CD4-positive, alpha-beta T cell treated with Interleukin-15 for 1 hour (primary cell): ENCODE measurements at regions not wholly inside any gene's neighbourhood (a gene's known extent, or its start where the extent isn't known, plus 50 kb on each side); places are given as distances from the start of the nearest gene placed in this dataset.
"Not testable (repeated sequence)": the region's sequence is repeated elsewhere in the genome, so short reads cannot be mapped to it uniquely, and the experiment has no call there.

Source experiments
- DNase-seq: peaks from one replicate; pipeline ENCODE4 v3.0.0-alpha.2; 2020

DNA sequence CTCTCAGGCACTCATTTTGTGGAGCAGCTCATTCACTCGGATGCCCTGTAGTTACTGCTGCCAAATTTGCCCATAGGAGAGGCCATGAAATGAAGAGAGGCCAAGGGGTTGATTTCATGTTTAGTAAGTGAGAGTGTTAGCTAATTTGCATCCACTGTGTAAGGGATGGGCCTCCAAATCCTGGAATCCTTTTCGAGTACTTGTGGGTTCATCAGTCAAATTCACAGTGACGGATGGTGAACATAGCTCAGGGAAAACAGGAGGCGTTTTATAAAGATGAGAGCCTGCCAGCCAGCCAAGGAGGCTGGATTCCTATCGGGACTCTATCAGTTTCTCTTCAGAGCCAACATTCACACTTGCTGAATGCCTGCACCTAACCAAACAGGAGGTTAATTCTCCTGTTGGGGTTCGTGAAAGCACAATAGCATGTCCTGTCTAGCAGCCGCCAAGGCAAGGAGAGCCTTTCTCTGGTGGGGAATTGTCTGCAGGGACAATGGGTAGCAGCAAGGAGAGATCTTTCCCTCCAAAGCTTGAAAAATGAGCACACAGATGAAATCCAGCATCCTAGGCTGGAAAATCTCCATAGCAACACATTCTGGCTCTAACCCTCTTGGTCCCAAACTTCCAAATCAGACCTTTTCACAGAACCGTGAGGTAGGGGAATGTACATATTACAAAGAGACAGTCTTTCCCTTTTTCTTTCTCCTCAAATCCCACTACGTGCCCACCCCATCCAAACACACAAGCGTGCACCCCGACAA, 231.4 kb upstream of the ECI2 start:
- no peak for DNase-seq

DNA sequence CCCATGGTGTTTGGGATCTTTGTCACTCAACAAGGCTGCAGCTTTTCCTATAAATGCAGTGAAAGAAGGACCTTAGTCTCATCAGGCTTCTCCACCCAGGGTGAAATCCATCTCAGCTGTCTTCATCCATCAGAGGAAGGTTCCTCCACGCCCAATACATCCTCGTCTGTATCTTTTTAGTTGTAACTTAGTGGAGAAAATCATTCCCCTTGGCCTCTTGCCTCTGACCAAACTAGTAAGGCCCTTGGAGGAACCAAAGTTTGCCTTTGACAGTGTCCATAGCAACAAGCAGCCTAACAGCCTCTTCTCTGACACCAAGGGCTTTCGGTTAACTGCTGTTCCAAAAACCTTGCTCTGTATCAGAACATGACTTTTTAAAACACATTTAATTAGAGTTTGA, 230.3 kb upstream of the ECI2 start:
- no peak for DNase-seq

DNA sequence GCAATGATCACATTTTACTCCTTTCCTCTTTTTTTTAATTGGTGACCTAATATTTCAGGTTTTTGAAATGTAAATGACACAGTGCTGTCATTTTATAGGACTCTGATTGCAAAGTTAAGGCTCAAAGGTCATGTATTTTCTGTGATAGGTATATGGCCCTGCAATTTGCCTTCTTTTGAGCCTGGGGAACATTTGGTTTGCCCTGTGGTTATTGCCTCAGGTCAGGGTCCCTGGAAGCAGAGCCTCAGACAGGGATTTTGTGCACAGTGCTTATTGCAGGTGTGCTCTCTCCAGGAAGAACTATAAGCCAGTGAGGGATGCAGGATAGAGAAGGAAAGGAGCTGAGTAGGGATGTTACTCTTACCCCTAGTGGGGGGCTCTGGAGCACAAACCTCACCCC, 229.3 kb upstream of the ECI2 start:
- DNase-seq, result no peak

DNA sequence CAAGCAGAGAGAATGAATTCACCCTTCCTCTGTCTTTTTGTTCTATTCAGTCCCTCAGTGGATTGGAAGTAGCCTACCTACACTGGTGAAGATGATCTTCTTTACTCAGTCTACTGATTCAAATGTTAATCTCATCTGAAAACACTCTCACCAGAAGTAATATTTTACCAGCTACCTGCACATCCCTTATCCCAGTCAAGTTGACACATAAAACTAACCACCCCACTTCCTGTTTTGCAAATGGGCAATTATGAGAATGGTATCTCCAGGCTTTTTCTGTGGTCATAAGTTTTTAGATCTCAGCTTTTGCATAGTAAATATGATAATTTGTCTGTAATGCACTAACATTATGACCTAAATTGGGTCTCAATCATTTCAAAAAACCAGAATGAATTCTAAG, 228.8 kb upstream of the ECI2 start:
- DNase-seq, result no peak

GRCh38 chr6:4363656-4364055, 228.3 kb upstream of the ECI2 start:
- no peak for DNase-seq

GRCh38 chr6:4362326-4362725, 227.0 kb upstream of the ECI2 start:
- DNase-seq, result no peak

GRCh38 chr6:4360920-4361319, 225.5 kb upstream of the ECI2 start:
- no peak for DNase-seq

GRCh38 chr6:4359108-4359730, 223.8 kb upstream of the ECI2 start:
- DNase-seq, result no peak

DNA sequence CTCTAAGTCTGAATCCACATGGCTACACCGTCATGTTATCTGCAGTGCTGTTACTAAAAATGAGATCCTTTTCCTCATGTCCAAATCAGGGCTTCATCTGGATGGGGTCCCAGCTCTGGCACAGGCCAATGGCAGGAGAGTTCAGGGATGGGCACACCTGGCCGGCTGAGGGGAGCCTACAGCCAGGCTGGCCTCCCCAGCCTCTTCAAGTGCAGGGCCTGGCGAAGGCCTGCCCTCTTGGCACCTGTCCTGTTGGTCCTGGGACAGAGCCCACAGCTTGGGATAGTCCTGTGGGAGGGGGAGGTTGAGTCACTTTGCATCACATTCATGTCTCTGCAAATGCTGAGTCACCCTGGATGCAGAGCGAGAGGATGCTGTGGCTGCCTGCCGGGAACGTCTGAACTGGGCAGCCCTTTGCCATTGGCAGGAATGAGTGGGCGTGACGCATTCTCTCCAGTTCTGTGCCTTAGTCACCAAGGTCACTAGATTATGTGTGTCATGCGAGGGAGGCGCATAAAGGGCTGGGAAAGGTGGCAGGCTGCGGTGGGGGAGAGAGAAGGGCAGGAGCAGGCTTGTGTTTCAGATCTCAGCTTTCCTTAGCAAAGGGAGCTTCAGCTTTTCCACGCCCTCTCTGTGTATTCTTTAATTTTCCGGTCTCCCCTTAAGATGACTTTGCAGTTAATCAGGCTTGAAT, 223.2 kb upstream of the ECI2 start:
- no peak for DNase-seq

DNA sequence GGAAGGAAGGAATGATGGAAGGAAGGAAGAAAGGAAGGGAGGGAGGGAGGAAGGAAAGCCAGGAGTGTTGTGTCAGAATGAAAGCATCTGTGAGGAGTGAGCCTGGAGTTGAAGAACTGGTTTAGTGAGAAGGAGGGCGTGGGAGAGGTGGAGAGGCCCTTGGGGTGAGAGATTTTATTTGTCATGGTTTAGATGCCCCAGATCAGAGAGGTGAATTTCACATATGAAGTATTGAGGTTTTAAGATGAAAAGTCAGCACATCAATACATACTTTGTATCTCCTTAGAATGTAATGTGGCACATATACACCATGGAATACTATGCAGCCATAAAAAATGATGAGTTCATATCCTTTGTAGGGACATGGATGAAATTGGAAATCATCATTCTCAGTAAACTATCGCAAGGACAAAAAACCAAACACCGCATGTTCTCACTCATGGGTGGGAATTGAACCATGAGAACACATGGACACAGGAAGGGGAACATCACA, 222.3 kb upstream of the ECI2 start:
- not testable (repeated sequence) for DNase-seq

DNA sequence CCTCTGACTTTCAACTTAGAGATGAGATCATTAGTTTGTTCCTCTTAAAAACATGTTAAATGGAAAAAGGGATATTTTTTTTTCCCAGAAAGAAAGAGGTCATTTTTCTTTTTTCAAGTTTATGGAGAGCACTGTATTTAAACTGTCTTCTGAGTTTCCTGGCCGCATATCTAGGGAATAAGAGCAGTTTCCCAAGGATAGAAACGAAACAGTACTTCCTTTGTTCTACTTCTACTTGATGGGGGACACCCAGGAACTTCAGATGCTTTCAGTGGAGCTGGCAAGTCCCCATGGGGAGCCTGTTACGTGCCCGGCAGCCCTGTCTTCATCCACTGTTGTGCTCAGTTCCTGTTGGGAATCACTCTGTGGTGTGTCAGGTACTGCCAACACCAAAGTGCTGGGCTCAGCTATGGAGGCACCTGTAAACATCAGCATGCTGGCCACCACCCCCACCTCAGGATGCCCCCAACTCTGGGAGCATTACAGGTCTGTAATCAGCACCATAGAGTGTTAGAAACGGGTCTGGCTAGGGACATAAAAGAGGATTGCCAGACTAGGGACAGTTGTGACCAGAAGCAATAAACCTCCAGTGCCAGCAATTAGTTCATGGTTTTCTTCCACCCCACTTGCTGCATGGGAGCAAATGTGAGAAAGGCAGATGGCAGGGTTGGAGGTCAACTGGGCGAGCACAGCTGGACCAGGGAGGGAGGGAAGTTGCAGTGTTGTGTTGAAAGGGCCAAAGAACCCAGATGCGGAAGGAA, 221.7 kb upstream of the ECI2 start:
- DNase-seq, result no peak

DNA sequence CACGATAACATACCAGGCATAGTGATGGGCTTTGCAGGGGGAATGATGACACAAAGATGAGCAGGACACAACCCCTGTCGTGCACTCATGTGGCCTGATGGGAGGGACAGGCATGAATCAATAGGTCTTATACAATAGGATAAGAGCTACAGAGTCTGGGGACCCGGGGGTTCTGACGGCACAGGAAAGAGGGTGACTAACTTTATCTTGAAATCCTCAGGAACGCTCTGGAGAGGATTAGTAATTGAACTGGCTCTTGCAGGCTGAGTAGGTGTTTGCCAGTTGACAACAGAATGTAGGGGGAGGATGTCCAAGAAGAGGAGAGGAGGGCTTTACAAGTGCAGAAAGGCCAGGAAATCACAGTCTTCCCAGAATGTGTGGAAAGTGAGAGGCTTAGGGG, 219.9 kb upstream of the ECI2 start:
- no peak for DNase-seq

DNA sequence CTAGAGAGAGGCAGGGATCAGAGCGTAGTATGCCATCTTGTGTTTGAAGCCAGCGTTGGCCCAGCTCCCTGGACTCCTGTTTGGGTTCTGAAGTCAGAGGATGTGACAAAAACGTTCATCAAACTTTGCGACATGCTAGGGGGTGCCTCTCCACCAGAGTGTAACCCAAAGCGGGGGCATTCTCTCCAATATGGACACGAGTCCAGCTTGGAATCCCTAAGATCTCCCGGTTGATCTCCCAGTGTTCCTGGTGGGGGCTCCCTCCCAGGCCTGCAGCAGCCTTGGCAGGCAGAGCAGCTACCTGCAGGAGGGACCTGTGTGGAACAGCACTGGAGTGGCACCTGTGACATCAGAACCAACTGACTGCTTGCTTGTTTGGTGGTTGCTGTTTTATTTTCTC, 218.8 kb upstream of the ECI2 start:
- no peak for DNase-seq

GRCh38 chr6:4352731-4353130, 217.4 kb upstream of the ECI2 start:
- no peak for DNase-seq

GRCh38 chr6:4352322-4352669, 216.9 kb upstream of the ECI2 start:
- no peak for DNase-seq

GRCh38 chr6:4351520-4352321, 216.3 kb upstream of the ECI2 start:
- no peak for DNase-seq

DNA sequence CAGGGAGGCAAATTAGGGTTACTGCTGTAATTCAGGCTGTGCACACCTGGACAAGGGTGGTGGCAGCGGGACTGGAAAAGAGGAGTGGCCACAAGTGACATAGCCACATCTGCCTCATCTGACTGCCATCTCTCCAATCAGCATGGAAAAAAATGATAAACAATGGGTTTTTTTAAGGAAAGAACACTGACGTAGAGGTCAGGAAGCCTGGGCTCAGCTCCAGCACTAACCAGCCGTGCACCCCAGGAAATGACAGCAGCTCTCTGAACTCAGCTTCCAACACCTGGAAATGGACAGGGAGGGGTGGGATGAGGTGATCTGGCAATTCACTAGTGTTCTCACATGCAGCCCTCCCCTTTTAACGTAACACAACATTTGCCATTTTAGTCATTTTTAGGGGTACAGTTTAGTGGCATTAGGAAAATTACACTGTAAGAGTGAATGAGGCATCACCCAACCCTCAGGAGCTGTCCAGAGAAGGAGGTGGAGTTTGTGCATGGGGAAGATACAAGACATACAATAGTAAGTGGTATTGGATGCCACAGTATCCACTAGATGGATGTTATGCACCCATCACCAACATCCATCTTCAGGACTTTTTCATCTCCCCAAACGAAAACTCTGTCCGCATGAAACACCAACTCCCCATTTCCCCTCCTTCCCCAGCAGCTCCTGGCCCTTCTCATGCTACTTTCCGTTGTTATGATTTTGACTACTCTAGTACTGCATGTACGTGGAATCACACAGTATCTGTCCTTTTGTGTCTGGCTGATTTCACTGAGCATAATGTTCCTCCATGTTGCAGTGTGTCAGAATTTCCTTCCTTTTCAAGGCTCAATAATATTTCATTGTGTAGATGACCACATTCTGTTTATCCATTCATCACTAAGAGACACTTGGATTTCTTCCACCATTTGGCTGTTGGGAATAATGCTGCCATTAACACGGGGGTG, 215.5 kb upstream of the ECI2 start:
- DNase-seq, result no peak

DNA sequence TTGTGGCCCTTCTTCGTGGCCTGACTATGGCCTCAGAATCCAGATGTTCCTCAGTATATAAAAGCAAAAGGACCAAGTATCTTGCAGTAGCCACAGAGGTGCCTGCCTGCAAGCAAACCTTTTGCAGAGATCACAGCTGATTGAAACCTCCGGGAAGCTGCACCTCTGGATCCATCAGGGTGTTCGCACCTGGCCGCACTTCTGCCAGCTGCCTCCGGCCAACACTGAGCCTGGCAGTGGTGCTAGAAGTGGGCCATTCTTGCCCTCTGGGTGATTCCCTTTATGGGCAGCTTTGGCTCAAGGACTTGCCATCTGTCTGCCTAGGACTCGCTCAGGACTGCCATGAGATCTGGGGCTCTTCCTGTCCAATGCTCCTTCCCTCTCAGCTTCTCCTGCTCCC, 214.6 kb upstream of the ECI2 start:
- DNase-seq, result no peak

DNA sequence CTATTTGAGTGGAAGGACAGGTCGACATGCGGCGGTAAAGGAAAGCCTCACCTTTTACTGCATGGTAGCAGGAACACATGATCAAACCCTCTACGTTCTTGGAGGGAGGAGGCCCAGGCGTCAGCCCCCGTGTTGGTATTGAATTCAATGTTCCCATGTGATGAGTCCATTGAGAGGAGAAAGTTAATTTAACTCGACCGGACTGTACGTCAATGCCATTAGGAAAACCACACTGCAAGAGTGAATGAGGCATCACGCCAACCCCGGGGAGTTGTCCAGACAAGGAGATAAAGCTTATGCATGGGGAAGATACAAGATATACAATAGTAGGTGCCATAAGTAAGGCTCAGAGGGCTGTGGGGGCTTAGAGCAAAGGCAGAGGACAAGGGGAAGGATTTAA, 213.9 kb upstream of the ECI2 start:
- DNase-seq, result no peak

GRCh38 chr6:4348462-4349112, 213.2 kb upstream of the ECI2 start:
- no peak for DNase-seq

- no peak for DNase-seq
Observed at GRCh38 chr6:4347877-4348276, 212.5 kb upstream of the ECI2 start.
